ENCODE measurements at regions not wholly inside any gene's neighbourhood (a gene's known extent, or its start where the extent isn't known, plus 50 kb on each side); places are given as distances from the start of the nearest gene placed in this dataset.

DNA sequence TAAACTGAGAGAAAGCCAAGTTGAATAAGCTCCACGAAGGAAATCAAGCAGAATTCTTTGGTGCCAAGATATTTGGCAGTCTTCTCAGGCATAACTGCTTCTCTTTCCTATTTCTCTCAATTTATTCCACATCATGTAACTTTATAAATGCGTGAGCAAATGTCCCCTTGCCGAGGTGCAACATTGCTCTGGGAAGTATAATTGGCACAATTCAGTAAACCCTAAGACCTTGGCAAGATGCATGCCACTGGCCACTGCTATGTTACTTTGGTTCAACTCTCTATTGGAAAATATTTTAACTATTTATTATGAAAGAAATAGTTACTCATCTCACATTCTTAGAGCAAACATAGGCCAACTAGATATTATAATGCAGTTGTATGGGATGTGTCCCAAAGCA is 170.2 kb downstream of the SUCNR1 start:
- H3K9me3 ChIP-seq: no peaks in the 10 kb centered on the region
- no peaks in the 10 kb centered on the region for H3K27me3 ChIP-seq
- peak overlapping the region in 2 of 4 donors; percentile 4 to 39 for H3K27ac ChIP-seq
- 21 to 46% methylated on average over 3 of the region's 3 CpGs for WGBS, 2 donors (ENCODE audit: low coverage in 1 of 2)
- no peak overlapping the region for H3K4me3 ChIP-seq
- no peak for ATAC-seq
- H3K4me1 ChIP-seq: peaks cover 0 to 22% (median 0%) of the 10 kb centered on the region in 3 donors
- H3K36me3 ChIP-seq: no peaks in the 10 kb centered on the region
- TF ChIP-seq EP300 (IDR thresholded peaks at IDR 0.05): no peak
- TF ChIP-seq POLR2A (IDR thresholded peaks at IDR 0.05): no peak
- TF ChIP-seq POLR2AphosphoS5 (IDR thresholded peaks at IDR 0.05): no peak
- TF ChIP-seq CTCF (IDR thresholded peaks at IDR 0.05): no peak

DNA sequence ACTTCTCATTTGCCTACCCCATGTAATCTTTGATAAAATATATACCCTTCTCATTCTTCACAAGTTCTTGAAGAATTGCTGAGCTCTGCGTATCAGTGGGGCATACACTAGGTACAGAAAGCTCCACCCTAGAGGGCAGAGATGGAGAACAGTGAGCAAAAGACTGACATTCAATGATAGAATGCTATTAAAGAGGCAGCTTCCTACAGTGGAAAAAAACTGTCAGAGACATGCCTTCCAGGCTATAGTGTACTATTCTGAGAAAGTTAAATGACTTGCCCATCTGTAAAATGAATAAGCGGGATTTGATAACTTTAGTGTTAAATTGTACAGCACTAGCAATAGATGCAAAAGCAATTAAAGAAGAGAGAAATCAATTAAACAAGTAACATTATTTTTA is 172.8 kb downstream of the SUCNR1 start:
- no peak overlapping the region for H3K27ac ChIP-seq
- no peaks in the 10 kb centered on the region for H3K36me3 ChIP-seq
- H3K9me3 ChIP-seq: no peaks in the 10 kb centered on the region
- H3K27me3 ChIP-seq: no peaks in the 10 kb centered on the region
- no peak for ATAC-seq
- peaks cover 0 to 27% (median 0%) of the 10 kb centered on the region in 3 donors for H3K4me1 ChIP-seq
- TF ChIP-seq POLR2AphosphoS5 (IDR thresholded peaks at IDR 0.05) (no peak), EP300 (IDR thresholded peaks at IDR 0.05) (no peak), POLR2A (IDR thresholded peaks at IDR 0.05) (no peak), CTCF (IDR thresholded peaks at IDR 0.05) (no peak)
- 92 to 100% methylated on average over 2 of the region's 2 CpGs for WGBS, 2 donors (ENCODE audit: low coverage in 1 of 2)
- H3K4me3 ChIP-seq: no peak overlapping the region

DNA sequence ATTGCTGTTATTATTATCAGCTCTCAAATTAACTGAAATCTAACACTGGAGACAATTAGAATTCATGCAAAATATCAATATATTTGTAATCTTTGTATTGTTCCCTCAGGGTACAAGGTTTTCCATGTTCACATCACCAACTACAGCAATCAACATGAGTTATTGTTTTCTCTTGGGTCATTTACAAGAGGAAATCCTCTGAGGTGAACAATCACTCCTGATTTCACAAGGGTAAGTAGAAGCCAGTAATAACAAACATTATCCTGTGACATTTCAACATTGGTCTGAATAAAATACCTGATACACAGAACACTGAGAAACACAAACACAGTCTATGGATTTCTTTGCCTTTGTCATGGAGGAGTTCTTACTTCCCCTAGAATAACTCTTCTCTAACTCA is 174.0 kb downstream of the SUCNR1 start:
- ATAC-seq: peak; percentile 66

GRCh38 chr3:152048831-152049230 is 175.4 kb downstream of the SUCNR1 start:
- TF ChIP-seq CTCF (IDR thresholded peaks at IDR 0.05) (no peak), POLR2A (IDR thresholded peaks at IDR 0.05) (no peak), EP300 (IDR thresholded peaks at IDR 0.05) (no peak), POLR2AphosphoS5 (IDR thresholded peaks at IDR 0.05) (no peak)
- ATAC-seq: no peak
- no peaks in the 10 kb centered on the region for H3K9me3 ChIP-seq
- H3K36me3 ChIP-seq: no peaks in the 10 kb centered on the region
- H3K27me3 ChIP-seq: no peaks in the 10 kb centered on the region
- peaks cover 0 to 27% (median 2%) of the 10 kb centered on the region in 3 donors for H3K4me1 ChIP-seq
- WGBS, 2 donors (ENCODE audit: low coverage in 1 of 2): 71% methylated on average over 1 of the region's 1 CpG; no CpG with 5 or more reads in 1 of the 2 donors
- H3K4me3 ChIP-seq: no peak overlapping the region
- no peak overlapping the region for H3K27ac ChIP-seq

More for the DNA sequence above, 174.0 kb downstream of the SUCNR1 start:
- H3K9me3 ChIP-seq: no peaks in the 10 kb centered on the region
- no peaks in the 10 kb centered on the region for H3K27me3 ChIP-seq
- H3K27ac ChIP-seq: no peak overlapping the region
- H3K4me3 ChIP-seq: no peak overlapping the region
- H3K36me3 ChIP-seq: no peaks in the 10 kb centered on the region
- H3K4me1 ChIP-seq: peaks cover 0 to 35% (median 0%) of the 10 kb centered on the region in 3 donors
- no peak for TF ChIP-seq POLR2A (IDR thresholded peaks at IDR 0.05)
- TF ChIP-seq POLR2AphosphoS5 (IDR thresholded peaks at IDR 0.05): peak; percentile 17
- no peak for TF ChIP-seq EP300 (IDR thresholded peaks at IDR 0.05)

- no peaks in the 10 kb centered on the region for H3K27me3 ChIP-seq
- no peaks in the 10 kb centered on the region for H3K36me3 ChIP-seq
- H3K4me3 ChIP-seq: no peak overlapping the region
- H3K4me1 ChIP-seq: peaks cover 0 to 23% (median 2%) of the 10 kb centered on the region in 3 donors
- ATAC-seq: no peak
- H3K27ac ChIP-seq: peak overlapping the region; percentile 40 to 67 (median 48)
- H3K9me3 ChIP-seq: no peaks in the 10 kb centered on the region
- 67 to 100% methylated on average over 1 of the region's 1 CpG for WGBS, 2 donors (ENCODE audit: low coverage in 1 of 2)
- TF ChIP-seq POLR2A (IDR thresholded peaks at IDR 0.05): no peak
- no peak for TF ChIP-seq CTCF (IDR thresholded peaks at IDR 0.05)
- TF ChIP-seq POLR2AphosphoS5 (IDR thresholded peaks at IDR 0.05): no peak
- no peak for TF ChIP-seq EP300 (IDR thresholded peaks at IDR 0.05)
Observed at GRCh38 chr3:152050903-152051302, 177.5 kb downstream of the SUCNR1 start.

Data from gastroesophageal sphincter (tissue), 4 donors.